ENCODE measurements at regions not wholly inside any gene's neighbourhood (a gene's known extent, or its start where the extent isn't known, plus 50 kb on each side); places are given as distances from the start of the nearest gene placed in this dataset.

- TF ChIP-seq CTCF (conservative IDR thresholded peaks at IDR 0.05; ENCODE audit: low read depth, low read length) (no peak), EZH2 (IDR thresholded peaks at IDR 0.05; ENCODE audit: low read length, unreplicated experiment) (no peak), EZH2phosphoT487 (IDR thresholded peaks at IDR 0.05; ENCODE audit: borderline replicate concordance, low read length) (no peak)
These were observed 539.8 kb upstream of the FAM174A start for GRCh38 chr5:99995407-99995806.

Measured in PC-3 (cell line).